AG10803 (cell line): ENCODE measurements at regions not wholly inside any gene's neighbourhood (a gene's known extent, or its start where the extent isn't known, plus 50 kb on each side); places are given as distances from the start of the nearest gene placed in this dataset.
"Not testable (repeated sequence)": the region's sequence is repeated elsewhere in the genome, so short reads cannot be mapped to it uniquely, and the experiment has no call there.

Experiments
- DNase-seq: peaks from one replicate; pipeline ENCODE4 v3.0.0; 2010; ENCODE audit warnings: low read depth
- H3K4me3 ChIP-seq: 2 replicates; pipeline ENCODE4 v1.5.1; 2011; ENCODE audit warnings: mild to moderate bottlenecking, low read length, control low read depth
- TF ChIP-seq, protein P1 (sequence below): conservative IDR thresholded peaks from 2 replicates; pipeline ENCODE4 v1.5.1; 2011; ENCODE audit warnings: mild to moderate bottlenecking, low read length, control low read depth, inconsistent platforms

- TF ChIP-seq, protein P1, sequence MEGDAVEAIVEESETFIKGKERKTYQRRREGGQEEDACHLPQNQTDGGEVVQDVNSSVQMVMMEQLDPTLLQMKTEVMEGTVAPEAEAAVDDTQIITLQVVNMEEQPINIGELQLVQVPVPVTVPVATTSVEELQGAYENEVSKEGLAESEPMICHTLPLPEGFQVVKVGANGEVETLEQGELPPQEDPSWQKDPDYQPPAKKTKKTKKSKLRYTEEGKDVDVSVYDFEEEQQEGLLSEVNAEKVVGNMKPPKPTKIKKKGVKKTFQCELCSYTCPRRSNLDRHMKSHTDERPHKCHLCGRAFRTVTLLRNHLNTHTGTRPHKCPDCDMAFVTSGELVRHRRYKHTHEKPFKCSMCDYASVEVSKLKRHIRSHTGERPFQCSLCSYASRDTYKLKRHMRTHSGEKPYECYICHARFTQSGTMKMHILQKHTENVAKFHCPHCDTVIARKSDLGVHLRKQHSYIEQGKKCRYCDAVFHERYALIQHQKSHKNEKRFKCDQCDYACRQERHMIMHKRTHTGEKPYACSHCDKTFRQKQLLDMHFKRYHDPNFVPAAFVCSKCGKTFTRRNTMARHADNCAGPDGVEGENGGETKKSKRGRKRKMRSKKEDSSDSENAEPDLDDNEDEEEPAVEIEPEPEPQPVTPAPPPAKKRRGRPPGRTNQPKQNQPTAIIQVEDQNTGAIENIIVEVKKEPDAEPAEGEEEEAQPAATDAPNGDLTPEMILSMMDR = no peak
- H3K4me3 ChIP-seq = no peak overlapping the region
- no peak for DNase-seq
These were observed 255.4 kb upstream of the CDH2 start for GRCh38 chr18:28432339-28432738.

GRCh38 chr18:28425886-28426285 lies 249.0 kb upstream of the CDH2 start:
- no peak for DNase-seq
- no peak overlapping the region for H3K4me3 ChIP-seq
- TF ChIP-seq, protein P1 = no peak

GRCh38 chr18:28422577-28422976 lies 245.6 kb upstream of the CDH2 start:
- no peak overlapping the region for H3K4me3 ChIP-seq
- TF ChIP-seq, protein P1 = no peak

GRCh38 chr18:28421950-28422349 lies 245.0 kb upstream of the CDH2 start:
- H3K4me3 ChIP-seq, DNase-seq: not testable (repeated sequence)

More at GRCh38 chr18:28422577-28422976, 245.6 kb upstream of the CDH2 start:
- DNase-seq = no peak

- H3K4me3 ChIP-seq = no peak overlapping the region
- peak; percentile 74 for DNase-seq
- TF ChIP-seq, protein P1 = no peak
These were observed 235.6 kb upstream of the CDH2 start for GRCh38 chr18:28412521-28412920.

GRCh38 chr18:28411806-28412205 lies 234.9 kb upstream of the CDH2 start:
- H3K4me3 ChIP-seq = no peak overlapping the region
- TF ChIP-seq, protein P1 = no peak
- peak; percentile 95 for DNase-seq

DNA sequence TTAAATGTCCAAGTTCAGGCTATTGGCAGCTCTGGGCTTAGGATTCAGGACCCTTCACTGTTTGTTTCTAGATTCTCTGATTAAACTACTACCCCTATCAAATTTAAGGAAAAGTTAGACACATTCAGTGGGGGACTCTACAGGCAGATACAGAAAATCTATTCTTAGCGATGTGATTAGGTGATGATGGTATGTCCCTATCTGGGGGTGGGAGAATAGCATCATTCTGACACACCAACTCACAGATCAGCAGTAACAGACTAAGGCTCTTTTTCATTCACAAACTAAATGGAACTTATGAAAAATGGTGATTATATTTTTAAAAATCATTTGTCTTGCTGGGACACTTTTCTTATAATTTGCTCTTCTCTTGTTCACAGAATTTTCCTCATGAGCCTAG lies 232.9 kb upstream of the CDH2 start:
- no peak overlapping the region for H3K4me3 ChIP-seq
- DNase-seq = no peak
- TF ChIP-seq, protein P1 = no peak

- DNase-seq = no peak
- TF ChIP-seq, protein P1 = no peak
- no peak overlapping the region for H3K4me3 ChIP-seq
These were observed 231.6 kb upstream of the CDH2 start for GRCh38 chr18:28408528-28408927.
